Stimulated activated CD4-positive, alpha-beta T cell treated with anti-CD3 and anti-CD28 coated beads, Interleukin-4, amount 100 ng/mL, for 1 hour (primary cell): ENCODE measurements at regions not wholly inside any gene's neighbourhood (a gene's known extent, or its start where the extent isn't known, plus 50 kb on each side); places are given as distances from the start of the nearest gene placed in this dataset.

Source experiments
- DNase-seq: peaks from one replicate; pipeline ENCODE4 v3.0.0-alpha.2; 2020

GRCh38 chr16:72256398-72257066 is 84.6 kb upstream of the PMFBP1 start:
- DNase-seq, result no peak

DNA sequence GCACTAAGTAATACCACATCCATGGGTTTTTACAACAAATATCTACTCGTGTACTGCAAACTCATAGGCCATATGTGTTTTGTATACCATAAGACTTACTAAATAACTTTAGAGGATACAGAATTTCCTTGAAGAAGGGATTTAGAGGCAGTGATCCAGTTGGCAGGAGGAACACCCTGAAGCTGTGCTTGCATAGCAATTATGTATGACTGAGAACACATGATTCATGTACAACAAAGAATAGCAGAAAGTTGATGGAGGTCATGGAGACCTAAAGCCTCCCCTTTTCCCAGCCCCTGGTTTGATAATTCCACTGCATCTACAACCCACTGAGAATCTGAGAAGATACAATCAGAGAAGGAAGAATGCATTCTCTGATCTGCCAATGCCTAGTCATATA is 83.8 kb upstream of the PMFBP1 start:
- no peak for DNase-seq

- DNase-seq, result no peak
These were observed 75.9 kb upstream of the PMFBP1 start for GRCh38 chr16:72247821-72248253.

DNA sequence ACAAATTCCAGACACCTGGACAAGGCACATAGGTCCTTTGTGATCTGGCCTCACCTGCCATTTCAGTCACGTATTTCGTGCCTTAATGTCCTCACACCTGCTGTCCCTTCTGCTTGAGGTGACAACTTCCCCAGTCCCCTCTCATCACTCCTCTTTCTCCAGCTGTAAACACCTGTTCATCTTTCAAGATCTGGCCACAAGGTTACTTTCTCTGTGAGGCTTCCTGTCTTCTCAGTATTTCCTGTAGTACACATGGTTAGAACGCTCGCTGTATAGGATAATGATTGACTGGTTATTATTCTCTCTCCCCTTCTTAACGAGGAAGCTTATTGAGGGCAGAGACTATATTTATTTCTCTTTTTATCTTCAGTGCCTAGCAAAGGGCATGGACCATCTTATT is 74.5 kb upstream of the PMFBP1 start:
- no peak for DNase-seq

DNA sequence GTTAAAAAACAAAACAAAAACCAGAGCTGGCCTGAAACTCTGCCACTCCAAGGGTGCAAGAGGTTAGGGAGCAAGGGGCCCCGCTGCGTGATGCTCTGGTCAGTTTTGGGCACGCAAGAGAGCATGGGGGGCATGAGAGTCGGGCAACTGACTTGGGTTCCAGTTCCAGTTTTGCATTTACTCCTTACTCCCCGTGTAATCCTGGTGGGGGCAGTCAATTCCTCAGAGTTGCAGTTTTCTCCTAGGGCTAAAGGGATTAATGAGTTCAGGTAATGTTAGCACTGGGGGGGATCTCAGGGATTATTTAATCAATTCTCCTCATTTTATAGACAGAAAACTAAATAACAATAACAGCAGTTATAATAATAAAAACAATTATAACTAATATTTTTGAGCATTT is 72.9 kb upstream of the PMFBP1 start:
- DNase-seq, result no peak

GRCh38 chr16:72243621-72244020 is 71.7 kb upstream of the PMFBP1 start:
- no peak for DNase-seq

GRCh38 chr16:72242757-72243156 is 70.8 kb upstream of the PMFBP1 start:
- no peak for DNase-seq

GRCh38 chr16:72241930-72242329 is 70.0 kb upstream of the PMFBP1 start:
- DNase-seq, result no peak

GRCh38 chr16:72241008-72241407 is 69.1 kb upstream of the PMFBP1 start:
- DNase-seq, result no peak

GRCh38 chr16:72240466-72240865 is 68.5 kb upstream of the PMFBP1 start:
- DNase-seq, result no peak

DNA sequence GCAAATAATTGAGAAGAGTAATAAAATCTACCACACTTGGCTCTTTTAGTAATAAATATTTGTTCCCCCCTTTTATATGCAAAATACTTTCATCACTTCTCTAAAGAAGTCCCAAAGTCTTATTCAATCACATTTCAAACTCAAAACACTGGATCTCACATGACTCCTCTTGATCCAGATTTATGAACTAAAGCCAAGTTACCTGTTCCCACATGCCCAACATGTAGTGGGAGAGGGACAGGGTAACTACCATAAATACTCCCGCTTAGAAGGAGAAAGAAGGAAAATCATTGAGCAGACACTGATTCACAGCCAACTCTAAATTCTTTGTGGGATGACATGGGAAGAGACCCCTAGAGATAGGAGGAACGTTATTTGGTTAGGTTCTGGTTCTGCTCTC is 64.9 kb upstream of the PMFBP1 start:
- no peak for DNase-seq

DNA sequence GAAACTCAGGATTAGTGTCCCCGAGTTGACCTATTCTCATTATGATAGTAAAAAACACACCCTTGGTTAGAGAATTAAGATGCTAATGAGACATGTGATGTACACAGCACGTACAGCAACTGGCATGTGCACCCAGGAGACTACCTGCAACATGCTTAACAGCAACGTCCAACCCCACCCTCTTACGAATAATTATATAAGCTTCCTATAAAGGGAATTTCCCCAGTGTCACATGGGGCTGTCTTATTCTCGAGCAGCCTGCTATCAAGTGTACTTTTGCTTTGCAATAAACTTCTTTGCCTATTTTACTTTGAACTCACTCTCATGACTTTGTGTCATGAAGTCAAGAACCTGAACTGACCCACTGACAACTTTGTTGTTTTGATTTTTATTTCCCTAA is 62.4 kb upstream of the PMFBP1 start:
- DNase-seq, result no peak

DNA sequence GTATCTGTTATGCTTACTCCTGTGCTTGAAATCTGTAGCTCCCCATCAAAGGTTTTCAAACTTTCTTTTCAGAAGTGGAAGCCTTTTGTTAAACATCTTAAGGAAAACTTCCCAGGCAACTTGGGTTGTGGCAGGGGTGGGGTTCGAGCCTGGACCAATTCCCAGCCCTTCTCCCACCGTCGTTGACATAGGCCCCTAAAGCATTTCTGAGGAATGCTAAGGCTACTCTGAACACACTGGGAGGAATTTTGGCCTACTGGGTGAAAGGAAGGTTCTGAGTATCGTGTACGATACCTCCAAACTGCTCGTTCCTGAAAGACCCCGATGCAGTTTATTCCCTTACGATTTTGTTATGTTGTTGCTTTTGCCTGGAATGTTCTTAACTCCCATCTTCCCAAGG is 56.1 kb upstream of the PMFBP1 start:
- DNase-seq, result no peak

- no peak for DNase-seq
These were observed 54.2 kb upstream of the PMFBP1 start for GRCh38 chr16:72226136-72226535.

- no peak for DNase-seq
These were observed 52.4 kb upstream of the PMFBP1 start for GRCh38 chr16:72224260-72224768.

GRCh38 chr16:72222503-72222902 is 50.5 kb upstream of the PMFBP1 start:
- no peak for DNase-seq
